HG03159 (cell line): ENCODE measurements at regions not wholly inside any gene's neighbourhood (a gene's known extent, or its start where the extent isn't known, plus 50 kb on each side); places are given as distances from the start of the nearest gene placed in this dataset.
"Not testable (repeated sequence)": the region's sequence is repeated elsewhere in the genome, so short reads cannot be mapped to it uniquely, and the experiment has no call there.

Experiments
- ATAC-seq: cut with Tn5 transposase; IDR thresholded peaks from one replicate; pipeline ENCODE4 v1.9.1; 2021; ENCODE audit warnings: mild to moderate bottlenecking, moderate library complexity; ENCODE audit not compliant: unreplicated experiment

GRCh38 chr5:125481506-125482465 is 735.3 kb upstream of the ZNF608 start:
- no peak for ATAC-seq

- ATAC-seq, result no peak
Observed at GRCh38 chr5:125483609-125484008, 737.2 kb upstream of the ZNF608 start.

- ATAC-seq, result no peak
Observed at GRCh38 chr5:125484272-125484741, 737.9 kb upstream of the ZNF608 start.

- no peak for ATAC-seq
Observed at GRCh38 chr5:125484742-125485641, 738.6 kb upstream of the ZNF608 start.

GRCh38 chr5:125485771-125486170 is 739.3 kb upstream of the ZNF608 start:
- no peak for ATAC-seq

- no peak for ATAC-seq
Observed at GRCh38 chr5:125486634-125487033, 740.2 kb upstream of the ZNF608 start.

- ATAC-seq, result no peak
Observed at GRCh38 chr5:125487231-125487630, 740.8 kb upstream of the ZNF608 start.

GRCh38 chr5:125487652-125488051 is 741.2 kb upstream of the ZNF608 start:
- ATAC-seq, result not testable (repeated sequence)

GRCh38 chr5:125489146-125489545 is 742.7 kb upstream of the ZNF608 start:
- no peak for ATAC-seq

GRCh38 chr5:125491986-125492492 is 745.6 kb upstream of the ZNF608 start:
- ATAC-seq, result no peak

GRCh38 chr5:125492977-125493376 is 746.5 kb upstream of the ZNF608 start:
- no peak for ATAC-seq

- no peak for ATAC-seq
Observed at GRCh38 chr5:125496393-125496792, 750.0 kb upstream of the ZNF608 start.

- ATAC-seq, result no peak
Observed at GRCh38 chr5:125497651-125498050, 751.2 kb upstream of the ZNF608 start.

GRCh38 chr5:125499636-125500332 is 753.3 kb upstream of the ZNF608 start:
- no peak for ATAC-seq

GRCh38 chr5:125501396-125501795 is 755.0 kb upstream of the ZNF608 start:
- no peak for ATAC-seq

GRCh38 chr5:125503946-125504345 is 757.5 kb upstream of the ZNF608 start:
- ATAC-seq, result no peak

GRCh38 chr5:125505115-125505514 is 758.7 kb upstream of the ZNF608 start:
- no peak for ATAC-seq

- ATAC-seq, result no peak
Observed at GRCh38 chr5:125506124-125506523, 759.7 kb upstream of the ZNF608 start.

- ATAC-seq, result no peak
Observed at GRCh38 chr5:125508225-125508624, 761.8 kb upstream of the ZNF608 start.

- ATAC-seq, result no peak
Observed at GRCh38 chr5:125510651-125511050, 764.2 kb upstream of the ZNF608 start.
